ENCODE measurements at regions not wholly inside any gene's neighbourhood (a gene's known extent, or its start where the extent isn't known, plus 50 kb on each side); places are given as distances from the start of the nearest gene placed in this dataset.

- ATAC-seq (no peak), DNase-seq (no peak)
- peaks cover 13% of the 10 kb centered on the region for H3K9me3 Mint-ChIP-seq (ENCODE audit: insufficient read depth)
- H3K36me3 Mint-ChIP-seq (ENCODE audit: low read depth): peaks cover 19% of the 10 kb centered on the region
- H3K27me3 Mint-ChIP-seq (ENCODE audit: low read depth): no peaks in the 10 kb centered on the region
- ChIA-PET CTCF (interaction anchor here (1.0 kb wide), 1 partner anchor 27 kb away, joined by 3 read pairs; no protein-coding TSS in a partner anchor), POLR2A (no interaction called here)
- H3K27ac Mint-ChIP-seq: no peak overlapping the region
- no peaks in the 10 kb centered on the region for H3K4me1 Mint-ChIP-seq (ENCODE audit: low read depth)
- H3K4me3 Mint-ChIP-seq: no peak overlapping the region
These were observed 256.8 kb downstream of the KLF12 start for GRCh38 chr13:73877399-73877798.

- ATAC-seq (no peak), DNase-seq (no peak)
- CTCF ChIA-PET: no interaction called here
- POLR2A ChIA-PET: no interaction called here
- Mint-ChIP-seq H3K27me3 (ENCODE audit: low read depth) (no peaks in the 10 kb centered on the region), H3K4me1 (ENCODE audit: low read depth) (no peaks in the 10 kb centered on the region), H3K4me3 (no peak overlapping the region), H3K36me3 (ENCODE audit: low read depth) (peaks cover 19% of the 10 kb centered on the region), H3K9me3 (ENCODE audit: insufficient read depth) (peaks cover 13% of the 10 kb centered on the region), H3K27ac (no peak overlapping the region)
These were observed 257.9 kb downstream of the KLF12 start for GRCh38 chr13:73876323-73876722.

DNA sequence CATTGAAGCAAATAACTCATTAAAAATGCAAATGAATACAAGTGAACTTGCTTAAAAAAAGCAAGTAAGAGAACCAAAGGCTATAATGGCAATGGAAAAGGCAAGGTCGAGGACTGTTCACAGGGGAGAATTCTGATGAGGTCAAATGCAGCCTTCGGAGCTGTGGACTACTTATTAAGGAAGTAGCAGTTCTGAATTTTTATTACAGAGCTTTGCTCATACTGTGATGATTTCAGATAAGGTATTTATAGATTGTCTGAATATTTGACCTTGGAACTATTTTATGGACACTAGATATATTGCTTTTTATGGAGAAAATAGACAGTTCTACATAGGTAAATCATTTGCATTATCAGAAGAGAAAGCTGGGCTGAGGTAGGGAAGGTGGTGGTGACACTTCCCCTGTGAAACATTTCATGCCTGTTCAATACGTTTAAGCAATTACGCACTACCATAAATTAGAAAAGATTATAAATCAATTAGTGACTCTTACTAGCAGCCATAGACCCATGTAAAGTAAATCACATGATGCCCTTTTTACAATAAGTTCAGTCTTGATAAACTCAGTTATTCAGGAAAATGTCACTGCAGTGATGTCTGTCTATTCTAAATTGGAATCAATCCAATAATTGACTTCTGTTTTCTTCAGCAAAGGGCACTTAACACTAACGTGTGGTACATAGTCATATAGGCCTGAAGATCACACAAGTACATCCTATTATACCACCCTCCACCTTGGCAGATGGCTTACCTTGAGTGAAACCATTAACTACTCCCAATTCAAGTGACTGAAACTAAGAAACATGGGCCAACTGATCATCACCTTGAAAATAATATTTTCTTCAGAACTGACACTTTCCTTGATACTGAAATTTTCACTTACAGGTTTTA is 260.0 kb downstream of the KLF12 start:
- POLR2A ChIA-PET: interaction anchor here (0.6 kb wide), 1 partner anchor 61 kb away, joined by 3 read pairs; no protein-coding TSS in a partner anchor
- CTCF ChIA-PET: no interaction called here
- no peak overlapping the region for H3K27ac Mint-ChIP-seq
- DNase-seq (no peak), ATAC-seq (no peak)
- peaks cover 10% of the 10 kb centered on the region for H3K9me3 Mint-ChIP-seq (ENCODE audit: insufficient read depth)
- peaks cover 3% of the 10 kb centered on the region for H3K4me1 Mint-ChIP-seq (ENCODE audit: low read depth)
- no peaks in the 10 kb centered on the region for H3K27me3 Mint-ChIP-seq (ENCODE audit: low read depth)
- peaks cover 13% of the 10 kb centered on the region for H3K36me3 Mint-ChIP-seq (ENCODE audit: low read depth)
- H3K4me3 Mint-ChIP-seq: no peak overlapping the region

GRCh38 chr13:73872397-73872796 is 261.8 kb downstream of the KLF12 start:
- Mint-ChIP-seq H3K4me3 (no peak overlapping the region), H3K4me1 (ENCODE audit: low read depth) (peaks cover 3% of the 10 kb centered on the region), H3K36me3 (ENCODE audit: low read depth) (peaks cover under 1% of the 10 kb centered on the region), H3K27ac (no peak overlapping the region), H3K27me3 (ENCODE audit: low read depth) (no peaks in the 10 kb centered on the region), H3K9me3 (ENCODE audit: insufficient read depth) (no peaks in the 10 kb centered on the region)
- no peak for ATAC-seq
- no peak for DNase-seq
- CTCF ChIA-PET: no interaction called here
- POLR2A ChIA-PET: no interaction called here

GRCh38 chr13:73870970-73871935 is 263.0 kb downstream of the KLF12 start:
- no peaks in the 10 kb centered on the region for H3K9me3 Mint-ChIP-seq (ENCODE audit: insufficient read depth)
- no peak overlapping the region for H3K4me3 Mint-ChIP-seq
- ATAC-seq (no peak), DNase-seq (no peak)
- peaks cover 3% of the 10 kb centered on the region for H3K4me1 Mint-ChIP-seq (ENCODE audit: low read depth)
- CTCF ChIA-PET: no interaction called here
- POLR2A ChIA-PET: no interaction called here
- H3K27ac Mint-ChIP-seq: no peak overlapping the region
- no peaks in the 10 kb centered on the region for H3K27me3 Mint-ChIP-seq (ENCODE audit: low read depth)
- H3K36me3 Mint-ChIP-seq (ENCODE audit: low read depth): no peaks in the 10 kb centered on the region

GRCh38 chr13:73870036-73870741 is 264.0 kb downstream of the KLF12 start:
- ChIA-PET POLR2A (no interaction called here), CTCF (interaction anchor here (1.6 kb wide), 1 partner anchor 416 kb away, joined by 3 read pairs; no protein-coding TSS in a partner anchor)
- Mint-ChIP-seq H3K4me1 (ENCODE audit: low read depth) (peaks cover 3% of the 10 kb centered on the region), H3K4me3 (no peak overlapping the region), H3K27ac (no peak overlapping the region), H3K27me3 (ENCODE audit: low read depth) (no peaks in the 10 kb centered on the region), H3K9me3 (ENCODE audit: insufficient read depth) (no peaks in the 10 kb centered on the region), H3K36me3 (ENCODE audit: low read depth) (no peaks in the 10 kb centered on the region)
- ATAC-seq (no peak), DNase-seq (no peak)

- ChIA-PET POLR2A (no interaction called here), CTCF (no interaction called here)
- Mint-ChIP-seq H3K27ac (no peak overlapping the region), H3K36me3 (ENCODE audit: low read depth) (peaks cover 2% of the 10 kb centered on the region), H3K4me1 (ENCODE audit: low read depth) (peaks cover 4% of the 10 kb centered on the region), H3K4me3 (no peak overlapping the region), H3K27me3 (ENCODE audit: low read depth) (no peaks in the 10 kb centered on the region), H3K9me3 (ENCODE audit: insufficient read depth) (no peaks in the 10 kb centered on the region)
- DNase-seq (no peak), ATAC-seq (no peak)
These were observed 269.2 kb downstream of the KLF12 start for GRCh38 chr13:73865027-73865426.

DNA sequence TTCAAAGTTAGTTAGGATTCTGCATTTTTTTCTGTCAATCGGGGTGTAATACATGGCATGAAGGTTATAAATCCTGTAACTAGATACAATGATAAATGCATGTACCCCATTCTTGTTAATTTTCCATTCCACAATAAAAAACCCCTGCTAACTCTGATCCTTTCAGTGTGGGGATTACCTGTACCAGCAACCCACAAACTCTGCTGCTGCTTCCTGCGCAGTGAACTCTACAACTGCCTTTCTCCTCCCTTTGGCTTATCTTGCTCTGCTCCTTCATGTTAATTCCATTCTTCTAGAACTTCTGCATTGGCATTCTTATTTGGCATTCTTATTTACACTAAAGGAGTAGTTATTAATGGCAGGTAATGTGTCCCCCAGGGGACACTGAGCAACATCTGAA is 273.1 kb downstream of the KLF12 start:
- H3K36me3 Mint-ChIP-seq (ENCODE audit: low read depth): peaks cover 2% of the 10 kb centered on the region
- CTCF ChIA-PET: no interaction called here
- POLR2A ChIA-PET: no interaction called here

GRCh38 chr13:73860501-73860900 is 273.7 kb downstream of the KLF12 start:
- peaks cover 2% of the 10 kb centered on the region for H3K36me3 Mint-ChIP-seq (ENCODE audit: low read depth)
- peaks cover 4% of the 10 kb centered on the region for H3K4me1 Mint-ChIP-seq (ENCODE audit: low read depth)
- H3K9me3 Mint-ChIP-seq (ENCODE audit: insufficient read depth): peaks cover 7% of the 10 kb centered on the region
- ChIA-PET POLR2A (no interaction called here), CTCF (no interaction called here)
- H3K4me3 Mint-ChIP-seq: no peak overlapping the region
- H3K27ac Mint-ChIP-seq: no peak overlapping the region
- H3K27me3 Mint-ChIP-seq (ENCODE audit: low read depth): no peaks in the 10 kb centered on the region
- DNase-seq (no peak), ATAC-seq (no peak)

More for the DNA sequence above, 273.1 kb downstream of the KLF12 start:
- Mint-ChIP-seq H3K9me3 (ENCODE audit: insufficient read depth) (peaks cover 2% of the 10 kb centered on the region), H3K4me3 (no peak overlapping the region), H3K4me1 (ENCODE audit: low read depth) (peaks cover 4% of the 10 kb centered on the region), H3K27ac (no peak overlapping the region), H3K27me3 (ENCODE audit: low read depth) (no peaks in the 10 kb centered on the region)
- DNase-seq (no peak), ATAC-seq (no peak)

GRCh38 chr13:73859841-73860240 is 274.4 kb downstream of the KLF12 start:
- CTCF ChIA-PET: no interaction called here

DNA sequence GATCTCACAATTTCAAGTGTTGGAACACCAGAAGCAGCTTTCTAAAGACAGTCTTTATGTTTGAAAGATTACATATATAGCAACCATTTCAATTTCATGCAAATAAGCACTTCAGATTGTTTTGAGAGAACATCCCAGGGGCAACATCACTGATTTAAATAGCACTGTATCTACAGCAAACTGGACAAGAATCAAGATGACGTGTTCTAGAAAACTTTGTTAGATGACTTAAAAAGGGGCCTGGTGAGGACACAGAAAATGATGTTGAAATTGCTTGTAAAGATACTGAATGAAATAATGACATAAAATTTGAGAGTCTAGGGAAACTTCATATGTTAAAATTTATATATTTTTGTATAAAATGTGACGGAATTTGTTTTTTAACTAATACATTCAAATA is 277.1 kb downstream of the KLF12 start:
- DNase-seq (no peak), ATAC-seq (no peak)
- ChIA-PET POLR2A (no interaction called here), CTCF (no interaction called here)
- Mint-ChIP-seq H3K27ac (no peak overlapping the region), H3K36me3 (ENCODE audit: low read depth) (peaks cover 5% of the 10 kb centered on the region), H3K9me3 (ENCODE audit: insufficient read depth) (peaks cover 7% of the 10 kb centered on the region), H3K27me3 (ENCODE audit: low read depth) (no peaks in the 10 kb centered on the region), H3K4me3 (no peak overlapping the region), H3K4me1 (ENCODE audit: low read depth) (peaks cover 4% of the 10 kb centered on the region)

More at GRCh38 chr13:73859841-73860240, 274.4 kb downstream of the KLF12 start:
- POLR2A ChIA-PET: no interaction called here
- Mint-ChIP-seq H3K27me3 (ENCODE audit: low read depth) (no peaks in the 10 kb centered on the region), H3K4me1 (ENCODE audit: low read depth) (peaks cover 4% of the 10 kb centered on the region), H3K36me3 (ENCODE audit: low read depth) (peaks cover 5% of the 10 kb centered on the region), H3K9me3 (ENCODE audit: insufficient read depth) (peaks cover 7% of the 10 kb centered on the region), H3K27ac (no peak overlapping the region), H3K4me3 (no peak overlapping the region)
- no peak for ATAC-seq
- no peak for DNase-seq
